ENCODE measurements at regions not wholly inside any gene's neighbourhood (a gene's known extent, or its start where the extent isn't known, plus 50 kb on each side); places are given as distances from the start of the nearest gene placed in this dataset.

DNA sequence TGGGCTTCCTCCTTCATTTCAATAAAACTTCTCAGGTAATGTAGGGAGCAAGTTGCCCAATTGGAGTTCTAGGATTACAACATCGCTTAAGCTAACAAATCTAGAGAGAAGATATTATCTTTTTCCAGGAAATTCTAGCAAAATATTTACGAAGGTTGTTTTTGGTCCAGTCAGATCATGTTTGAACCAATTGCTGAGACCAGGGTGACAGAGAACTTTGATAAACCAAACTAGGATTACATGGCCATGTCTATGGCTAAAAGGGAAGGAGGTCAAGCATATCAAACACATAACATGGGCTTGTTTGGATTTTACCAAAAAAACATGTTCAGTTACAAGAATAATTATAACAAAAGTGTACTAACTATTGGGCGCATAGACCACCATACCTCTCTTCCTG, 442.4 kb upstream of the SGCG start:
- DNase-seq (ENCODE audit: low read depth, low spot score): no peak

DNA sequence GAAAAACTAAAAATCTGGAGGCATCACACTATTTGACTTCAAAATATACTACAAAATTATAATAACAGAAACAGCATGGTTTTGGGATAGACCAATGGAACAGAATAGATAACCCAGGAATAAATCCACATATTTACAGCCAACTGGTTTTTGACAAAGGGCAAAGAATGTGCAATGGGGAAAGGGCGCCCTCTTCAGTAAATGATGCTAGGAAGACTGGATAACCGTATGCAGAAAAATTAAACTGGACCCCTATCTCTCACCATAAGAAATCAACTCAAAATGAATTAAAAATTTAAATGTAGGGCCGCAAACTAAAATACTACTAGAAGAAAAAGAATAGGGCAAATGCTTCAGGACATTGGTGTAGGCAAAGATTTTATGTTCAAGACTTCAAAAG, 440.5 kb upstream of the SGCG start:
- no peak for DNase-seq (ENCODE audit: low read depth, low spot score)

DNA sequence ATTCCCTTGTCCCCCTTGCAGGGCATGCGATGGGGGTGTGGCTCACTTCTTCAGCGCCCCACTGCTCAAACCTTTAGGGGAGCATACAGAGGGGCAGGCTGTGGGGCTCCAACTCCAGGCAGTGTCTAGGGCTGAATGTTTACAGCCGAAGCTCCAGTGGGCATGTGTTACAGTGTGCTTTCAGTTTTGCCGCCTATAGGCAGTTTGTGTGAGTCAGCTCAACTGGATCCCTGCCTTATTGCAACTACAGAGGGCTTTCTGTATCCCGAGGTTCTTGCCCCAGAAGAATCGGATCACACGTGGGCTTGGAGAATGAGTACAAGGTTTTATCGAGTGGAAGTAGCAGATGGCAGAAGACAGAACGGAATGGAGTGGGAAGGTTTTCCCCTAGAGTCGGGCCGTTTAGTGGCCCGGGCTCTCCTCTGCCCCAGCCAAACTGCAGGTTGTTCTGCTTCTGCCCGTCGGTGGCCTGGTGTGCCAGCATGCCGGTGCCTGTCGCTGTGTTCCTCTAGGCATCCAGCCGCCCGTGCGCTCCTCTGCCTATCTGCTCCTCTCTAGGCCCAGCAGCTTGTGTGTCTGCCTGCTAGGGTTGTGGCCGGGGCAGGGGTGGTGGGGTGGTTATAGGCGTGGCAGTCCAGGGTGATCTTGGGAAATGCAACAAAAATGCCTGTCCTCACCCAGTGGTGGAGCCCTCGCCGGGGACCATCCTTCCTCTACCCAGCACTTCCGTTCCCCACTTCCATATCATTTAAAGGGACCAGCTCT, 435.9 kb upstream of the SGCG start:
- no peak for DNase-seq (ENCODE audit: low read depth, low spot score)

DNA sequence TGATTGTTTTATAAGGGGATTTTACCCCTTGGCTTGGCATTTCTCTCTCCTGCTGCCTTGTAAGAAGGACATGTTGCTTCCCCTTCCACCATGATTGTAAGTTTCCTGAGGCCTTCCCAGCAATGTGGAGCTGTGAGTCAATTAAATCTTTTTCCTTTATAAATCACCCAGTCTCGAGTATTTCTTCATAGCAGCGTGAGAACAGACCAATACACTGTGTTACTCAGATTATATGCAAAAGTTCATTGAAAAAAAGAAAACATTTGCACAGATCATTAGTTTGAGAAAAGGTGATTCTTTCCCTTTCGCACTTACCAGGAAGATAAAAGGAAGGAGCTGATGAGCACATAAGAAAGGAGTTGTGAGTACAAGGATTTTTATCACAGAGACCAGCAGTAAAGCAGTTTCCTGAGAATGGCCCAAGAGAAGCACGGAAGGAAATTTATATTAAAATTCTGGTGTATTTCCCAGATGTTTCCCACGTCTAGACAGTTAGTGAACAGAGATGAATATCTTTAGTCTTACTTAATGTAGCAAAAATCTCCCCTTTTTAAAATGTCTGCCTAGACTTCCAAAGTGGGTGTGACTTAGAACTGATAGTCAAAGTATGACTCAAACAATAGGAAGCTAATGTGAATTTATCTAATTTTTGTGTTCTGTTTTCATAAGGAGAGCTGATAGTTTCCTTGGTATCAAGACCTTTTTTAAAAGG, 431.8 kb upstream of the SGCG start:
- no peak for DNase-seq (ENCODE audit: low read depth, low spot score)

DNA sequence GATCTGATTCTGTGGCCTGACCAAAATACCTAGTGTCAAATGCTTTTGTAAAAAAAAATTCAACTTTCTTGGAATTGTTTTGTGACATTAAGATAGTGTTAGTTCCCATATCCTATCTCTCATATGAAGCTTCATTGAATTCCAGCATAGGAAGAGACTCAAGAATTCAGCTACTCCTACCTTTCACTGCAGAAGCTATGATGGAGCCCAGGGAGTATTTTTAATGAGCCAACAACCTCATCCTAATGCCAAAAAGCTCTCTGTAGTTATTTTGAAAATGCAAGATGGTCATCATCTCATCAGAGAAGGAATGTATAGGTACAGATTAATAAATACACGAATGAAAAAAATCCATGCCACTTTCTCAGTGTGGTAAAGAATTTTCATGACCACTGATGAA, 431.2 kb upstream of the SGCG start:
- no peak for DNase-seq (ENCODE audit: low read depth, low spot score)

DNA sequence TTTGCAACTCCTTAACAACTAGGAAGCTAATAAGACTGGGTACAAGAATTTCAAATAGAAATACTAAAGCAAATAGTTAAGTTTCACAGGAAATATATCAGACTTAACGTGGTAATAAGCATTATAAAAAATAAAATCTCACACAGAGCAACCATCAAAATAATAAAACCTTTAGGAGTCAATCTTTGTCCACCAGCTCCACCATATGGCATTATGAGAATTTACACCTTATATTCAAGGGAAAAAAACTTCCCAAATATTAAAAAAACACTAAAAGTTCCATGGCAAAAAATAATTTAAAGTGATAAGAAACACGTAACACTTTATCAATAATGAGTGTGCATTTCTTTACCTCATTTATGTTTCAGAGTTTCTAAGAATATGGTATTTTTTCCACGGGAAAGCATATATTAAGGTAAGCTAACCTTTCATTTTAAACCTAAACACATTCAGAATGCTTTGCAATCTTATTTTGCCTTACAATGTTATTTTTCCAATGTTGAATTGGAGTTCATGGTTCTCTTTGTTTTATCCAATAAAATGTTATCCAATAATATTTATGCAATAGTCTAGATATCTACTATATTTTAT, 423.2 kb upstream of the SGCG start:
- DNase-seq (ENCODE audit: low read depth, low spot score): no peak

DNA sequence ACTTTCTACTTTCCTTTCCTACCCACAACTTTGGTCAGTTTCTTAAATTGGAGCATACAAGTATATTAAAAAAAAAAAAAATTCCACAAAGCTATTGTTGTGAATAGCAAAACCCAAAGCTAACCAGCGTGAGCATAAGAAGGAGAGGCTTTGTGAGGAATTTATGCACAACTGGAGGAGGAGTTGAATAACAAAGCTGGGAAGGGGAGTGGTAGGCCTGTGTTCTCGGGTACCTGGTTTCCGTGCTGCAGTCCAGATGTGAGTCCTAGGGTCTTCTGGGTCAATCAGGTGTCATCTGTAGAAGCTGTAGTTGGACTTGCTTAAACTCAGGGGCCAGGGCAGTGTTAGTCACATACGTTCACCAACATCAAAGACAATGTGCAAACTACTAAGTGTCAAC, 422.5 kb upstream of the SGCG start:
- DNase-seq (ENCODE audit: low read depth, low spot score): no peak

DNA sequence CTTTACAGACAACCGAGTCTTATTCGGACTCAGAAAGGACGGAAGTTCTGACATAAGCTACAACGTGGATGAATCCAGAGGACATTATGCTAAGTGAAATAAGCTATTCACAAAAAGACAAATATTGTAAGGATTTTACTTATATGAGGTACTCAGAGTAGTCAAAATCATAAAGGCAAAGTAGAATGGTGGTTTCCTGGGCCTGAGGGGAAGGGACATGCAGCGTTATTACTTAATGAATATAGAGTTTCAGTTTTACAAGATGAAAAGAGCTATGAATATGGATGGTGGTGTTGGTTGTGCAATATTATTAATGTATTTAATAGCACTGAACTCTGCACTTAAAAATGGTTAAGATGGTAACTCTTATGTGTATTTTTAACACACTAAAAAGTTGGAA, 419.1 kb upstream of the SGCG start:
- no peak for DNase-seq (ENCODE audit: low read depth, low spot score)

DNA sequence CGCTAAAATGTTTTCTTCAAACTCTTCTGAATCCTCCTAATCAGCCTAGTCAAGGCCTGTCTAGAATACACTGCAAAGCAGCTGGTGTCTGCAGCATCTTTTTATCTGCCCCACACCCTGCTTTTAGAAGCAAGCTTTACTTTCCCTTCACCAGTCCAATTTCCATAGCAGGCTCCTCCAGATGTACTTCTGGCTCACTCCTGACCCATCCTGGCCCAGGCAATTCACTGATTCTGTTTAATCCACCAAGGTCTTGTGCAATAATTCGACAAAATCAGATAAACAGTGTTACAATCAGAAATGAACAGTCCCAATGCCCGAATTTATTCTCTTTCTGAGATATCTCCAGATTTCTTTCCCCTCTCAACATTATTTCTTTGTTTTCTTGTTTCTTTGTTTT, 415.2 kb upstream of the SGCG start:
- DNase-seq (ENCODE audit: low read depth, low spot score): no peak

DNA sequence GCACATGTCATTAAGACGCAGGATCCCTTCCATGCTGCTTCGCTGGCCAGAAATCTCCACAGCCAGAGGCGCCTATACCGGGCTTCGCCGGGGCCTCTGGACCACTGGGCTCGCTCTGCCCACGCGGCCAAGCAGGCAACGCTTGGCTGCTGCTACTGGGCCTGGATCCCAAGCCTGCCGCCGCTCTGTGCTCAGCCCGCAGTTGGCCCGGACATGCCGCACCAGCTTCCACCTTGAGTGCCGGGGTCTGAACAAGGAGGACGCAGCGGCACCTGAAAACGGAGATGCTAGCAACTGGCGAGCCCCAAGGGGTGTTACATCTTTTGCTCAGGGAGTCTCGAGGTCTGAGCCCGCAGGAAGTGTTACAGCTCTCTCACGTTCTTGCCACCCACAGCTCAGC, 409.9 kb upstream of the SGCG start:
- no peak for DNase-seq (ENCODE audit: low read depth, low spot score)

DNA sequence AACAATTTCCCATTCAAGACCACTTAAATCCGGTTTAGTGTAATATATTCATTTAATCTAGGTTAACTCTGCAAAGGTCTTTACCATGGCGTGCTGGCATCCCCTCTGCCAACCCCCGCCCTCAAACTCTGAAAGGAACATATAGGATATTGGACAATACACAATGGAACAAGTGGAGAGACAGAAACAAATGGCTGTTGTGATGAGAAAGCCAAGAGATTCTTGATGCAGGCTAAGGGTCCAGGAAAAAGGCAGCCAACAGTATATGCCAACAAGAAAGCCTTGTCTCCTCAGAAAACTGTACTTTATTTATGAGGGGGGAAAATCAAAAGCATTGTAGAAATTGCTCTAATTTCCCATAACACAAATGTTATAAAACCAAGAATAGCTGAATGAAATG, 407.3 kb upstream of the SGCG start:
- no peak for DNase-seq (ENCODE audit: low read depth, low spot score)

DNA sequence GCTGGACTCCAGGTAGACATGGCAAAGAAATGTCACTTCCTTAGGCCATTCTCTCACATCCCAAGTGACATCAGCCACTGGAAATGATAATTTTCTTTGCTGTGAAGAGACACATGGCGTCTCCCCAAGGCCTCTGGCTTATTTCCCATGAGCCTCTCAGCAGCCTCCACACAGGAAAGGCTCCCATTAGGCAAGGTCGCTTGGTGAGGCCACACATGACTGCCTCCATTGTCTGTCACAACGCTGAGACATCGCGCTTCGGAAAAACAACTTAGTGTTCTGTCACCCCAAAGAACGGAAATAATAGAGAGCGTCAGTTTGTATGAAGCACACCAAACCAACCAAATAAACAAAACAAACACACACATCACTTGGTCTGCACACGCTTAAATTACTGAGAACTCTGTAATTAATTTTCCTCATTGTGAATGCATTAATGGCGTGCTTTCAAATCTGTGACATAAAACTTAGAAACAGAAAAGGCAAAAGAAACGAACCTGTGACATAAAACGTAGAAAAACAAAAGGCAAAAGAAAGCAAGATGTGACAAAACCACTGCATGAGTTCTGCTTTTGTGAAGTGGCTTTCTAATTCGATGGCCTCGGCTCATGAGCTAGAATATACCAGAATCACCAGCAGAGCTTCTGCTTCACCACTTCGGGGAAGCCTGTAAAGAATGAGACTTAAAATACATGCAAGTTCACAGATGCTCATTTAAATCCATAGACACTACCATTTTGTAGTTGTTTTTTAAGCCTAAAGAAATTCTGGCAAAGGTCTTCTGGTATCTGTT, 404.2 kb upstream of the SGCG start:
- DNase-seq (ENCODE audit: low read depth, low spot score): no peak

DNA sequence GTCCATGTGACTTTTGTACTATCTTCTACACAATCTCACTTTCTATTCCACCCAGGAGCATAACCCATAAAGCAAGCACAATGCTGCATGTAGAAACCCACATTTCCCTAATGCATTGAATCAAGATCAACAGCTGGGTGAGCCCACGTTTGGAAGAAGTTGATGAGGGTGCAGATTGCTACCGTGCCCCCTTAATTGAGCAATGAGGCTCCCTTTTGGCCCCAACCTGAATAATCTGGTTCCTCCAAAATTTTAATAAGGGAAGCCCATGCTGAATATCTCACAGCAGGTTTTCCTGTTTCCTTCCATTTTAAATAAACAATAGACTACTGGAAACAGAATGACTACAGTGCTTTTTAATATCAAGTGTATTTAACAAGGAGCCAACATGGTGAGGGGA, 403.6 kb upstream of the SGCG start:
- DNase-seq (ENCODE audit: low read depth, low spot score): no peak

DNA sequence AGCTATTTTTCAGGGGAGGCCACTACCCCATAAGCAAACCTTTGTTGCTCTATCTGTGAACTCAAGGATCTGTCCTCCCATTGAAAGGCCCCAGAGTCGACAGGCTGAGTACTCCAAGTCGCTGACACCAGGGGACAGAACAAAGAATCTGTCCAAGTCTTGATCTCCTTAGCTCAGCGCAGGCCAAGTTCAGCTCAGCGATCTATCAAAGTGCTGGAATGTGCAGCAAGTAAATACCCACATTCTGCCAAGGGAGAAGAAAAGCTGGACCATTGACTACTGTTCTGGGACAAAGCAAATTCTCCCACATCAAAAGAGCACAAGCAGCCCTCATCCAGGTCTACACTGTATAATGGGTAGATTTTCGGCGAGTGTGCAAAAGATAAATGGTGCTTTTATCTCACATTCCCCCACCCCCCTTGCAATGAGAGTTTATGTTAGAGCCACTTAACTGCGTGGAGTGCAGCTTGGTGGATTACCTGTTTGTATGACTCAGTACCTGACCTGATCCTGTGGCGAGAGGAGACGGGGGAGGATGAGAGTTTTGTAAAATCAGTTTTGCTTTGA, 391.7 kb upstream of the SGCG start:
- DNase-seq (ENCODE audit: low read depth, low spot score): no peak

DNA sequence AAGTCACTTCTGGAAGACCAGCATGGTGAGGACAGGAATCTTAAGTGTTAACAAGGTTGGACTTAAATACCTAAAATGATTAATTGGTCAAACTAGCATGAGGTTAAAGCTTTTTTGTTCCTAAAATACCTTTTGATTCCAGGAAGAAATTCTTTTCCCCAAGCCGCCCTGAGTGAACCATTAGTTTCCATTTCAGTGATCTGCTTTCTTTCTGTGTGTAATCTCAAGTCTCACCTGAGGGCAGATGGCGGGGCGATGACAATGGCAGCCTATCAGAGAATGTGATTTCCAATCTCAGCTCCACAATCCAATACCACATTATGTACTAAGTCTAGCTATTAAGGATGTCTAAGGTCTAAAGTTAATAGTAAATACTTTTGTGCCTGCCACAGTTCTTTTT, 390.9 kb upstream of the SGCG start:
- DNase-seq (ENCODE audit: low read depth, low spot score): no peak

DNA sequence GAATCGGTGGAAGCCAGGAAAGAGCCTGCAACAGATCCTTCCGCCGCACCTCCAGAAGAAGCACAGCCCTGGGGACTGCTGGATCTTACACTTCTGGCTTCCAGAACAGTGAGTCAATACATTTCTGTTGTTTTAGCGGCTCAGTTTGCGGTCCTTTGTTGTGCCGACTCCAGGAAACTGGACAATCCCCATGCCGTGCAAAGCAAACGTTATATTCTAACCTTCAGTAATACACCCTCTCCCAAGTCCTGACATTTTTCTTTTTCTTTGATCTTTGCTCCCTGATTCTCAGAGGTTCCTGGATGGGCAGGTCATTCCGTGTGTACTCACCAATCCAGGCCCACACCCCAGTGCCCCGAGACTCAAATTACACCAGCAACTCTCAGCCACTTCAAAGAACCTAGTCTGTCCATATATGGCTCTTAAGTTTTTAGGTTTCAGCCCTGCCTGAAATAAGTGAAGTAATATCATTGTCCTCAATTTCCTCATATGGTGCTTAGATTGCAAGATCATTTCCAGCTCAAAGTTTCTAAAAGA, 387.1 kb upstream of the SGCG start:
- no peak for DNase-seq (ENCODE audit: low read depth, low spot score)

DNA sequence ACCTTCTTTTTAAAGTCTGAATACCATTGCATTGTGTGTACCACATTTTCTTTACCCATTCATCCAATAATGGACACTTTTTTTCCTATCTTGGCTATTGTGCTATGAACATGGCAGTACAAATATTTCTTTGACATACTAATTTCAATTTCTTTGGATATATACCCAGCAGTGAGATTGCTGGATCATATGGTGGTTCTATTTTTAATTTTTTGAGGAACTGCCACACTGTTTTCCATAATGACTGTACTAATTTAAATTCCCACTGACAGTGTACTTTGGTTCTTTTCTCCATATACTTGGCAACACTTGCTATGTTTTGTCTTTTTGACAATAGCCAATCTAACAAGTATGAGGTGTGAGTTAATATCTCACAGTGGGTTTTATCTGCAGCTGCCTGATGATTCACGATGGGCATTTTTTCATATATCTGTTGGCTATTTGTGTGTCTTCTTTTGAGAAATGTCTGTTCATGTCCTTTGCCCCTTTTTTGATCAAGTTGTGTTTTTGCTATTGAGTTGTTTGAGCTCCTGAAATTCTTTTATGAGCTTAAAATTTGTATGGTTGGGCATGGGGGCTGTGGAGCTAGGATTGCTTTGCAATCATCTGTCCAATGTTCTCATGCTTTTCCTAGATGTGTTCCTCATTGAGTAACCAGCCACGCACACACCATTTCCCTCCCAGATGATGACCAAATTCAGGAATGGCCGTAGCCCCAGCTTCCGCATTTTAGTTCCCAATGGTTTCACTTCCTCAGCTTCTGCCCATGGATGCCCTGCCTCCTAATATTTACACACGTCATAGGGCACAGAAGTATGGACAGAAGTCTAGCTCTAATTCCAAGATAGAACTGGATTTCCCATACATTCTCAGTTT, 380.0 kb upstream of the SGCG start:
- DNase-seq (ENCODE audit: low read depth, low spot score): no peak

DNA sequence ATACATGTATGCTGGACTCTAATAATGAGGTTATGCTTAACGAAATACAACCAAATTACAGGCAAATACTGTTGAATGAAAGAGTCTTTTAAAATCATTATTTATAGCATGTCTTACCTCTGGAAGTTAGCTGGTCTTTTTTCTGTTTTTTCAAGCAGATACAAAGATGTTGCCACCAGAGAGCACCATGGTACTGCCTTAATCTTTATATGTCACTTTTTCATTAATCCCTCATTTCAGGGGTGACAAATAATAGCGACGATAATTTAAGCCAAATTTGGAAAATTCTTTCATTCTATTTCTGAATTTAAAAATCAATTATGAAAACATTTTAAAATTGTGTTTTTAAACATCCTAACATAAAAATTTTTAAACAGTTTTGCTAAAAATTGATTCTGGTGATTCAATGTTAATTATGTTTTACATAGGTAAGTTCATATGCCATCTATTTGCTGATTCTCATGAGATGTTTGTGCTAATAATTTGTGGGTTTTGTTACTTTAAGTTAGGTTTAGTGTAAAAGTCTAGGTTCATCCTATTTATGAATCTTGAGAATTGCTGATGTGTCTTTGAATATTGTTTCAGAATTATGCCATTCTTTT, 379.3 kb upstream of the SGCG start:
- DNase-seq (ENCODE audit: low read depth, low spot score): no peak

DNA sequence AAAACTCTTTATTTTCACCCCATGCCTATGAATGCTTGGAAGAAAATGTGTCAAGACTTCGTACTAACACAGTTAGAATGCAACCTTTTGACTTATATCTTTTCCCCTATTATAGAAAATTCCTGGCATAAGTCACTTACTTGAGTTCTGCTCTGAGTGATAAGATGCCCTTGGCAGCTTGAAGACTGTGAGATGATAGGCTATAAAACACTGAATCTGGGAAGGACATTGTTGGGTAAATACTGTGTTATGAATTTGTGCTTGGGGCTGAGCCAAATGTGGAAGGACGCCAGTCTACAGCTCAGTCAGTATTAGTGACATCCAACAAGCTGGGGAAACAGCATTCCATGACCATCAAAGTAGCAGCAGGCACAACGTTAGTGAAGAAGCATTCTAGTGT, 368.0 kb upstream of the SGCG start:
- DNase-seq (ENCODE audit: low read depth, low spot score): peak; percentile 8

All from pulmonary artery endothelial cell (primary cell).